ENCODE measurements at regions not wholly inside any gene's neighbourhood (a gene's known extent, or its start where the extent isn't known, plus 50 kb on each side); places are given as distances from the start of the nearest gene placed in this dataset.
"Not testable (repeated sequence)": the region's sequence is repeated elsewhere in the genome, so short reads cannot be mapped to it uniquely, and the experiment has no call there.

GRCh38 chr1:37372302-37372701 is 102.1 kb upstream of the ZC3H12A start:
- Histone ChIP-seq H3K27me3 (ENCODE audit: control insufficient read depth in 3 of 3, insufficient read depth in 3 of 3, low read length in 3 of 3) (peaks cover 0 to 7% (median 2%) of the 10 kb centered on the region in 3 donors), H3K9me3 (ENCODE audit: control insufficient read depth in 3 of 3, low read length in 3 of 3) (no peaks in the 10 kb centered on the region), H3K4me1 (ENCODE audit: control insufficient read depth in 3 of 3, insufficient read depth in 3 of 3, low read length in 3 of 3) (no peaks in the 10 kb centered on the region), H3K27ac (ENCODE audit: low read depth, low read length) (no peak overlapping the region), H3K9ac (ENCODE audit: low read depth in 1 of 3, low read length in 3 of 3) (no peak overlapping the region), H3K36me3 (ENCODE audit: control insufficient read depth in 3 of 3, insufficient read depth in 3 of 3, low read length in 3 of 3) (no peaks in the 10 kb centered on the region), H3K4me3 (ENCODE audit: low read length in 3 of 3) (no peak overlapping the region)

- Histone ChIP-seq H3K9ac (ENCODE audit: low read depth in 1 of 3, low read length in 3 of 3) (no peak overlapping the region), H3K27ac (ENCODE audit: low read depth, low read length) (no peak overlapping the region), H3K36me3 (ENCODE audit: control insufficient read depth in 3 of 3, insufficient read depth in 3 of 3, low read length in 3 of 3) (no peaks in the 10 kb centered on the region), H3K4me1 (ENCODE audit: control insufficient read depth in 3 of 3, insufficient read depth in 3 of 3, low read length in 3 of 3) (no peaks in the 10 kb centered on the region), H3K27me3 (ENCODE audit: control insufficient read depth in 3 of 3, insufficient read depth in 3 of 3, low read length in 3 of 3) (peaks cover 0 to 7% (median 2%) of the 10 kb centered on the region in 3 donors), H3K9me3 (ENCODE audit: control insufficient read depth in 3 of 3, low read length in 3 of 3) (no peaks in the 10 kb centered on the region), H3K4me3 (ENCODE audit: low read length in 3 of 3) (no peak overlapping the region)
Measured at GRCh38 chr1:37372711-37373110, 101.7 kb upstream of the ZC3H12A start.

- Histone ChIP-seq H3K4me1 (ENCODE audit: control insufficient read depth in 3 of 3, insufficient read depth in 3 of 3, low read length in 3 of 3) (no peaks in the 10 kb centered on the region), H3K4me3 (ENCODE audit: low read length in 3 of 3) (no peak overlapping the region), H3K27me3 (ENCODE audit: control insufficient read depth in 3 of 3, insufficient read depth in 3 of 3, low read length in 3 of 3) (peaks cover 0 to 7% (median 2%) of the 10 kb centered on the region in 3 donors), H3K27ac (ENCODE audit: low read depth, low read length) (no peak overlapping the region), H3K36me3 (ENCODE audit: control insufficient read depth in 3 of 3, insufficient read depth in 3 of 3, low read length in 3 of 3) (no peaks in the 10 kb centered on the region), H3K9me3 (ENCODE audit: control insufficient read depth in 3 of 3, low read length in 3 of 3) (no peaks in the 10 kb centered on the region), H3K9ac (ENCODE audit: low read depth in 1 of 3, low read length in 3 of 3) (no peak overlapping the region)
Measured at GRCh38 chr1:37373413-37373812, 101.0 kb upstream of the ZC3H12A start.

GRCh38 chr1:37380546-37380945 is 93.8 kb upstream of the ZC3H12A start:
- H3K4me3 ChIP-seq (ENCODE audit: low read length in 3 of 3); H3K36me3 ChIP-seq (ENCODE audit: control insufficient read depth in 3 of 3, insufficient read depth in 3 of 3, low read length in 3 of 3); H3K27ac ChIP-seq (ENCODE audit: low read depth, low read length); H3K9ac ChIP-seq (ENCODE audit: low read depth in 1 of 3, low read length in 3 of 3); H3K9me3 ChIP-seq (ENCODE audit: control insufficient read depth in 3 of 3, low read length in 3 of 3); H3K4me1 ChIP-seq (ENCODE audit: control insufficient read depth in 3 of 3, insufficient read depth in 3 of 3, low read length in 3 of 3): not testable (repeated sequence)
- peaks cover 0 to 15% (median 11%) of the 10 kb centered on the region in 3 donors for H3K27me3 ChIP-seq (ENCODE audit: control insufficient read depth in 3 of 3, insufficient read depth in 3 of 3, low read length in 3 of 3)

GRCh38 chr1:37387854-37388253 is 86.5 kb upstream of the ZC3H12A start:
- Histone ChIP-seq H3K9ac (ENCODE audit: low read depth in 1 of 3, low read length in 3 of 3) (no peak overlapping the region), H3K4me3 (ENCODE audit: low read length in 3 of 3) (no peak overlapping the region), H3K27me3 (ENCODE audit: control insufficient read depth in 3 of 3, insufficient read depth in 3 of 3, low read length in 3 of 3) (peaks cover 3 to 34% (median 14%) of the 10 kb centered on the region in 3 donors), H3K9me3 (ENCODE audit: control insufficient read depth in 3 of 3, low read length in 3 of 3) (no peaks in the 10 kb centered on the region), H3K27ac (ENCODE audit: low read depth, low read length) (no peak overlapping the region), H3K4me1 (ENCODE audit: control insufficient read depth in 3 of 3, insufficient read depth in 3 of 3, low read length in 3 of 3) (no peaks in the 10 kb centered on the region), H3K36me3 (ENCODE audit: control insufficient read depth in 3 of 3, insufficient read depth in 3 of 3, low read length in 3 of 3) (no peaks in the 10 kb centered on the region)

- Histone ChIP-seq H3K9ac (ENCODE audit: low read depth in 1 of 3, low read length in 3 of 3) (no peak overlapping the region), H3K4me1 (ENCODE audit: control insufficient read depth in 3 of 3, insufficient read depth in 3 of 3, low read length in 3 of 3) (no peaks in the 10 kb centered on the region), H3K9me3 (ENCODE audit: control insufficient read depth in 3 of 3, low read length in 3 of 3) (no peaks in the 10 kb centered on the region), H3K4me3 (ENCODE audit: low read length in 3 of 3) (no peak overlapping the region), H3K36me3 (ENCODE audit: control insufficient read depth in 3 of 3, insufficient read depth in 3 of 3, low read length in 3 of 3) (no peaks in the 10 kb centered on the region), H3K27ac (ENCODE audit: low read depth, low read length) (no peak overlapping the region), H3K27me3 (ENCODE audit: control insufficient read depth in 3 of 3, insufficient read depth in 3 of 3, low read length in 3 of 3) (peaks cover 15 to 40% (median 21%) of the 10 kb centered on the region in 3 donors)
Measured at GRCh38 chr1:37389327-37389726, 85.1 kb upstream of the ZC3H12A start.

GRCh38 chr1:37391211-37392011 is 83.0 kb upstream of the ZC3H12A start:
- Histone ChIP-seq H3K9ac (ENCODE audit: low read depth in 1 of 3, low read length in 3 of 3) (no peak overlapping the region), H3K36me3 (ENCODE audit: control insufficient read depth in 3 of 3, insufficient read depth in 3 of 3, low read length in 3 of 3) (no peaks in the 10 kb centered on the region), H3K9me3 (ENCODE audit: control insufficient read depth in 3 of 3, low read length in 3 of 3) (no peaks in the 10 kb centered on the region), H3K27ac (ENCODE audit: low read depth, low read length) (no peak overlapping the region), H3K27me3 (ENCODE audit: control insufficient read depth in 3 of 3, insufficient read depth in 3 of 3, low read length in 3 of 3) (peaks cover 21 to 52% (median 40%) of the 10 kb centered on the region in 3 donors), H3K4me1 (ENCODE audit: control insufficient read depth in 3 of 3, insufficient read depth in 3 of 3, low read length in 3 of 3) (no peaks in the 10 kb centered on the region), H3K4me3 (ENCODE audit: low read length in 3 of 3) (no peak overlapping the region)

- no peak overlapping the region for H3K9ac ChIP-seq (ENCODE audit: low read depth in 1 of 3, low read length in 3 of 3)
- H3K27ac ChIP-seq (ENCODE audit: low read depth, low read length): no peak overlapping the region
- H3K9me3 ChIP-seq (ENCODE audit: control insufficient read depth in 3 of 3, low read length in 3 of 3): no peaks in the 10 kb centered on the region
- no peak overlapping the region for H3K4me3 ChIP-seq (ENCODE audit: low read length in 3 of 3)
- H3K27me3 ChIP-seq (ENCODE audit: control insufficient read depth in 3 of 3, insufficient read depth in 3 of 3, low read length in 3 of 3): peaks cover 21 to 56% (median 45%) of the 10 kb centered on the region in 3 donors
- H3K36me3 ChIP-seq (ENCODE audit: control insufficient read depth in 3 of 3, insufficient read depth in 3 of 3, low read length in 3 of 3): no peaks in the 10 kb centered on the region
- no peaks in the 10 kb centered on the region for H3K4me1 ChIP-seq (ENCODE audit: control insufficient read depth in 3 of 3, insufficient read depth in 3 of 3, low read length in 3 of 3)
Measured at GRCh38 chr1:37392051-37392450, 82.3 kb upstream of the ZC3H12A start.

GRCh38 chr1:37393173-37394120 is 80.9 kb upstream of the ZC3H12A start:
- Histone ChIP-seq H3K9me3 (ENCODE audit: control insufficient read depth in 3 of 3, low read length in 3 of 3) (no peaks in the 10 kb centered on the region), H3K27me3 (ENCODE audit: control insufficient read depth in 3 of 3, insufficient read depth in 3 of 3, low read length in 3 of 3) (peaks cover 25 to 54% (median 45%) of the 10 kb centered on the region in 3 donors), H3K36me3 (ENCODE audit: control insufficient read depth in 3 of 3, insufficient read depth in 3 of 3, low read length in 3 of 3) (no peaks in the 10 kb centered on the region), H3K4me3 (ENCODE audit: low read length in 3 of 3) (no peak overlapping the region), H3K4me1 (ENCODE audit: control insufficient read depth in 3 of 3, insufficient read depth in 3 of 3, low read length in 3 of 3) (no peaks in the 10 kb centered on the region), H3K27ac (ENCODE audit: low read depth, low read length) (no peak overlapping the region), H3K9ac (ENCODE audit: low read depth in 1 of 3, low read length in 3 of 3) (no peak overlapping the region)
